Transverse colon (tissue), 4 donors: ENCODE measurements at regions not wholly inside any gene's neighbourhood (a gene's known extent, or its start where the extent isn't known, plus 50 kb on each side); places are given as distances from the start of the nearest gene placed in this dataset.

Source experiments
- DNase-seq: peaks from one replicate; pipeline ENCODE4 v3.0.0-alpha.2; 2019
- H3K27ac ChIP-seq, 4 donors: fragments of 200-600 bp; sonication (generic); 2 replicates each; pipeline ENCODE4 v1.5.1; 2016 to 2018; ENCODE audit warnings: inconsistent platforms in 4 of 4
- H3K27me3 ChIP-seq: fragments of 200-600 bp; sonication (generic); 2 replicates; pipeline ENCODE4 v1.5.1; 2017; ENCODE audit warnings: inconsistent platforms
- H3K36me3 ChIP-seq, 4 donors: fragments of 200-600 bp; sonication (generic); 2 replicates each; pipeline ENCODE4 v1.5.1; 2017 to 2019; ENCODE audit warnings: inconsistent platforms in 4 of 4
- H3K4me1 ChIP-seq, 4 donors: fragments of 200-600 bp; sonication (generic); 2 replicates each; pipeline ENCODE4 v1.5.1; 2017 to 2020; ENCODE audit warnings: inconsistent platforms in 4 of 4
- H3K4me3 ChIP-seq, 4 donors: fragments of 200-600 bp; sonication (generic); 1 replicate in 1 of 4; 2 replicates in 3 of 4; pipeline versions ENCODE4 v1.5.1 to v1.6.1; 2017 to 2019; ENCODE audit warnings: inconsistent platforms in 4 of 4
- H3K9me3 ChIP-seq, 2 donors: fragments of 200-600 bp; sonication (generic); 2 replicates each; pipeline ENCODE4 v1.5.1; 2017 to 2019; ENCODE audit warnings: inconsistent platforms in 2 of 2
- EP300 ChIP-seq: sonication (generic); formaldehyde crosslinking; IDR thresholded peaks from one replicate; pipeline ENCODE4 v1.6.1; 2017; ENCODE audit warnings: antibody characterized with exemption, low read depth
- POLR2A ChIP-seq: fragments of 450-650 bp; IDR thresholded peaks from one replicate; pipeline ENCODE4 v1.6.1; 2016; ENCODE audit warnings: antibody characterized with exemption, mild to moderate bottlenecking, moderate library complexity
- POLR2AphosphoS5 ChIP-seq, 3 donors: sonication (generic); formaldehyde crosslinking; IDR thresholded peaks; one replicate each; pipeline ENCODE4 v1.6.1; 2016; ENCODE audit warnings: antibody characterized with exemption in 3 of 3
- WGBS, 2 donors: methylation state at CpG; one replicate each; pipeline ENCODE4 v1.1.5; 2018; ENCODE audit warnings: low coverage in 1 of 2; 5-methylcytosine and 5-hydroxymethylcytosine counted together
- in situ Hi-C, 4 donors: fragments of 200-750 bp; cut with MboI; loops; one replicate each; pipeline versions ENCODE4 v1.15.0 to v1.15.1; 2017; ENCODE audit warnings: low sequenced_read_pairs in 3 of 4, low pct_ligation_motif_present in 1 of 4, low pct_unique_long_range_greater_than_20kb in 1 of 4
- intact Hi-C: fragments of 100-400 bp; cut with DNase I; formaldehyde crosslinking; loops from one replicate; pipeline ENCODE4 v1.15.1; 2023; ENCODE audit warnings: low total_unique reads
- TF ChIP-seq, protein P1 (sequence below), 5 experiments: fragments of 200-600 bp in 3 of 5; fragments of 450-650 bp in 2 of 5; sonication (generic) in 3 of 5; IDR thresholded peaks; 1 replicate in 2 of 5; 2 replicates in 3 of 5; pipeline ENCODE4 v1.5.1; 2016 to 2017; ENCODE audit warnings: antibody characterized with exemption in 5 of 5, inconsistent platforms in 3 of 5, mild to moderate bottlenecking in 2 of 5, moderate library complexity in 1 of 5

- Histone ChIP-seq H3K27me3 (no peaks in the 10 kb centered on the region), H3K9me3 (no peaks in the 10 kb centered on the region), H3K27ac (no peak overlapping the region), H3K4me1 (no peaks in the 10 kb centered on the region), H3K36me3 (no peaks in the 10 kb centered on the region), H3K4me3 (no peak overlapping the region)
- in situ Hi-C loops (no loop called here), intact Hi-C loops (no loop called here)
- WGBS, 2 donors, result 58 to 67% methylated on average over 1 of the region's 1 CpG
- DNase-seq, result no peak
- TF ChIP-seq EP300 (no peak), POLR2AphosphoS5 (IDR thresholded peaks at IDR 0.05) (no peak), POLR2A (no peak)
- TF ChIP-seq, protein P1, sequence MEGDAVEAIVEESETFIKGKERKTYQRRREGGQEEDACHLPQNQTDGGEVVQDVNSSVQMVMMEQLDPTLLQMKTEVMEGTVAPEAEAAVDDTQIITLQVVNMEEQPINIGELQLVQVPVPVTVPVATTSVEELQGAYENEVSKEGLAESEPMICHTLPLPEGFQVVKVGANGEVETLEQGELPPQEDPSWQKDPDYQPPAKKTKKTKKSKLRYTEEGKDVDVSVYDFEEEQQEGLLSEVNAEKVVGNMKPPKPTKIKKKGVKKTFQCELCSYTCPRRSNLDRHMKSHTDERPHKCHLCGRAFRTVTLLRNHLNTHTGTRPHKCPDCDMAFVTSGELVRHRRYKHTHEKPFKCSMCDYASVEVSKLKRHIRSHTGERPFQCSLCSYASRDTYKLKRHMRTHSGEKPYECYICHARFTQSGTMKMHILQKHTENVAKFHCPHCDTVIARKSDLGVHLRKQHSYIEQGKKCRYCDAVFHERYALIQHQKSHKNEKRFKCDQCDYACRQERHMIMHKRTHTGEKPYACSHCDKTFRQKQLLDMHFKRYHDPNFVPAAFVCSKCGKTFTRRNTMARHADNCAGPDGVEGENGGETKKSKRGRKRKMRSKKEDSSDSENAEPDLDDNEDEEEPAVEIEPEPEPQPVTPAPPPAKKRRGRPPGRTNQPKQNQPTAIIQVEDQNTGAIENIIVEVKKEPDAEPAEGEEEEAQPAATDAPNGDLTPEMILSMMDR (IDR thresholded peaks at IDR 0.05), result no peak
Measured at GRCh38 chr6:71454056-71454455, 165.4 kb downstream of the OGFRL1 start.

DNA sequence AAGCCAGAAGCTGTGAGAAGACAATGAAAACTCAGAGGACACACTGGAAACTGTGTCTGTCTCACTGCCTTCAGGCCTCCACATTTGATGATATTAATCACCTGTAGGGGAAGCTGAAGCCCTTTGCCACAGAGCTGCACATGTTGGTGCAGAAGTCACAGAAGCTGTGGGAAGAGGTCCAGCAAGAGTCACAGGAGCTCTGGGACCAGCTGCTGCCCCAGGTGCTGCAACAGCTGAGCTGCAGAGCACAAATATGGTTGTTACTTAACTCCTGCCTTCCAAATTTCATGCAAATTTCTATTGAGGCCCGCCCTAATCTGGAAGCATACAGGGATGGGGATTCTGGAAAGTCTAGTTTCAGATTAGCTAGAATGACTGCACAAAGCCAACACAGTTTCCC is 169.3 kb downstream of the OGFRL1 start:
- Histone ChIP-seq H3K36me3 (no peaks in the 10 kb centered on the region), H3K4me1 (no peaks in the 10 kb centered on the region), H3K4me3 (no peak overlapping the region), H3K27me3 (no peaks in the 10 kb centered on the region), H3K27ac (no peak overlapping the region), H3K9me3 (no peaks in the 10 kb centered on the region)
- no peak for DNase-seq
- WGBS, 2 donors, result 60% methylated on average over 1 of the region's 1 CpG
- intact Hi-C loops, result no loop called here
- no peak for TF ChIP-seq EP300
- TF ChIP-seq, protein P1 (IDR thresholded peaks at IDR 0.05), result no peak
- TF ChIP-seq POLR2AphosphoS5 (IDR thresholded peaks at IDR 0.05), result no peak
- no peak for TF ChIP-seq POLR2A
- in situ Hi-C loops, result no loop called here

DNA sequence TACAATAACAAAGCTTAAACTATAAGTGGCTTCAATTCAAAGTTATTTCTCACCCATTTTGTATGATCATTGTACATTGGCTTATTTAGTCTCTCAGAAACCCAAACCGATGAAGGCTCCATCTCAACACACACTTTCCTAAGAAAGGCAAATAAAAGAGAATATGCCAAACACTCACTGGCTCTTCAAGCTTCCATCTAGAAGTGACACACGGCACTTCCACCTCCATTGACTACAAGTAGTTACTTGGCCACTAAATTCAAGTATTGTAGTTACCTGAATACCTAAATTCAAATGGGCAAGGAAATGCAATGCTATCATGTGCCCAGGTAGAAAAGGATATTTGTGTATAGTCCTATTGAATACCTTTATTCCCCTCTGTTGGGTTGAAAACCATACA is 170.6 kb downstream of the OGFRL1 start:
- 85 to 92% methylated on average over 2 of the region's 2 CpGs for WGBS, 2 donors
- H3K36me3 ChIP-seq, result no peaks in the 10 kb centered on the region
- H3K4me1 ChIP-seq, result no peaks in the 10 kb centered on the region
- H3K9me3 ChIP-seq, result no peaks in the 10 kb centered on the region
- no peaks in the 10 kb centered on the region for H3K27me3 ChIP-seq
- intact Hi-C loops, result no loop called here
- in situ Hi-C loops, result no loop called here
- no peak for DNase-seq
- no peak overlapping the region for H3K27ac ChIP-seq
- TF ChIP-seq POLR2A, result no peak
- TF ChIP-seq EP300, result no peak
- TF ChIP-seq, protein P1 (IDR thresholded peaks at IDR 0.05), result no peak
- TF ChIP-seq POLR2AphosphoS5 (IDR thresholded peaks at IDR 0.05), result no peak
- no peak overlapping the region for H3K4me3 ChIP-seq

- 93 to 94% methylated on average over 2 to 3 of the region's 3 CpGs for WGBS, 2 donors
- in situ Hi-C loops, result no loop called here
- no peaks in the 10 kb centered on the region for H3K9me3 ChIP-seq
- no peaks in the 10 kb centered on the region for H3K36me3 ChIP-seq
- H3K27ac ChIP-seq, result no peak overlapping the region
- no peaks in the 10 kb centered on the region for H3K4me1 ChIP-seq
- DNase-seq, result no peak
- intact Hi-C loops, result no loop called here
- TF ChIP-seq, protein P1 (IDR thresholded peaks at IDR 0.05), result no peak
- TF ChIP-seq POLR2AphosphoS5 (IDR thresholded peaks at IDR 0.05) (no peak), EP300 (no peak), POLR2A (no peak)
- H3K27me3 ChIP-seq, result no peaks in the 10 kb centered on the region
- H3K4me3 ChIP-seq, result no peak overlapping the region
Measured at GRCh38 chr6:71460933-71461332, 172.3 kb downstream of the OGFRL1 start.
